ENCODE measurements at regions not wholly inside any gene's neighbourhood (a gene's known extent, or its start where the extent isn't known, plus 50 kb on each side); places are given as distances from the start of the nearest gene placed in this dataset.

- TF ChIP-seq, protein P1, sequence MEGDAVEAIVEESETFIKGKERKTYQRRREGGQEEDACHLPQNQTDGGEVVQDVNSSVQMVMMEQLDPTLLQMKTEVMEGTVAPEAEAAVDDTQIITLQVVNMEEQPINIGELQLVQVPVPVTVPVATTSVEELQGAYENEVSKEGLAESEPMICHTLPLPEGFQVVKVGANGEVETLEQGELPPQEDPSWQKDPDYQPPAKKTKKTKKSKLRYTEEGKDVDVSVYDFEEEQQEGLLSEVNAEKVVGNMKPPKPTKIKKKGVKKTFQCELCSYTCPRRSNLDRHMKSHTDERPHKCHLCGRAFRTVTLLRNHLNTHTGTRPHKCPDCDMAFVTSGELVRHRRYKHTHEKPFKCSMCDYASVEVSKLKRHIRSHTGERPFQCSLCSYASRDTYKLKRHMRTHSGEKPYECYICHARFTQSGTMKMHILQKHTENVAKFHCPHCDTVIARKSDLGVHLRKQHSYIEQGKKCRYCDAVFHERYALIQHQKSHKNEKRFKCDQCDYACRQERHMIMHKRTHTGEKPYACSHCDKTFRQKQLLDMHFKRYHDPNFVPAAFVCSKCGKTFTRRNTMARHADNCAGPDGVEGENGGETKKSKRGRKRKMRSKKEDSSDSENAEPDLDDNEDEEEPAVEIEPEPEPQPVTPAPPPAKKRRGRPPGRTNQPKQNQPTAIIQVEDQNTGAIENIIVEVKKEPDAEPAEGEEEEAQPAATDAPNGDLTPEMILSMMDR (IDR thresholded peaks at IDR 0.05) = no peak
- TF ChIP-seq POLR2A (IDR thresholded peaks at IDR 0.05) = no peak
These were observed 102.9 kb downstream of the DIO2 start for GRCh38 chr14:80108430-80108829.

Data from testis (tissue), 2 donors.